HCT116 (cell line): ENCODE measurements at regions not wholly inside any gene's neighbourhood (a gene's known extent, or its start where the extent isn't known, plus 50 kb on each side); places are given as distances from the start of the nearest gene placed in this dataset.

Experiments used
- ATAC-seq: fragments of 200-7000 bp; cut with Tn5 transposase; 2 replicates; pipeline ENCODE4 v1.9.1; 2020; ENCODE audit warnings: mild to moderate bottlenecking, moderate library complexity
- BruUV-seq: library from RNA; stranded (reverse); fragments of 400-500 nt; replicated peaks from 2 replicates; lab custom pipeline; 2021; lab: Mats Ljungman, UMichigan
- CTCF ChIA-PET: fragments of 300-600 bp; sonication (Branson Sonifier 250); formaldehyde crosslinking; loops from one replicate; lab custom pipeline; 2021; ENCODE audit warnings: antibody characterized with exemption; lab: Charles Lee
- POLR2A ChIA-PET: fragments of 300-600, 350-600 bp; sonication (Branson Sonifier 250); formaldehyde crosslinking; loops from one replicate; lab custom pipeline; 2021; ENCODE audit warnings: antibody characterized with exemption; lab: Charles Lee
- RAD21 ChIA-PET, 2 experiments: fragments of 300-600 bp; sonication (Branson Sonifier 250); formaldehyde crosslinking; loops; one replicate each; lab custom pipeline; 2023; ENCODE audit warnings: low total read pairs in 2 of 2; ENCODE audit not compliant: uncharacterized antibody in 2 of 2, unreplicated experiment in 2 of 2, low non-redundant PET in 1 of 2; lab: Charles Lee
- DNase-seq: peaks from one replicate; pipeline ENCODE4 v3.0.0-alpha.2; 2010; ENCODE audit warnings: low read depth, low spot score
- H2AFZ ChIP-seq: fragments of 200-600 bp; shearing (Covaris generic), sonication (generic); 2 replicates; pipeline ENCODE4 v1.6.1; 2017; ENCODE audit warnings: low read depth, mixed run types, mixed read lengths, antibody characterized with exemption, low read length; ENCODE audit not compliant: poor library complexity, severe bottlenecking
- H3K27ac ChIP-seq: 2 replicates; pipeline ENCODE4 v1.5.1; 2012; ENCODE audit warnings: low read depth, low read length
- H3K27me3 ChIP-seq: fragments of 200-600 bp; sonication (generic); 2 replicates; pipeline ENCODE4 v1.6.1; 2016; ENCODE audit warnings: mixed run types, low read length, mixed read lengths; ENCODE audit not compliant: insufficient read depth
- H3K36me3 ChIP-seq, 2 experiments: fragments of 200-500 bp in 1 of 2; fragments of 200-600 bp in 1 of 2; sonication (Bioruptor generic) in 1 of 2; sonication (generic) in 1 of 2; 2 replicates each; pipeline versions ENCODE4 v1.5.1 to v1.6.1; 2014 to 2016; ENCODE audit warnings: low read length in 2 of 2, inconsistent platforms in 1 of 2, mixed read lengths in 1 of 2, mixed run types in 1 of 2; ENCODE audit not compliant: insufficient read depth in 2 of 2, control insufficient read depth in 1 of 2
- H3K4me1 ChIP-seq, 2 experiments: fragments of 200-600 bp in 1 of 2; sonication (generic) in 1 of 2; 2 replicates each; pipeline versions ENCODE4 v1.5.1 to v1.6.1; 2012 to 2017; ENCODE audit warnings: low read length in 2 of 2, inconsistent platforms in 1 of 2, mild to moderate bottlenecking in 1 of 2, mixed read lengths in 1 of 2, mixed run types in 1 of 2, moderate library complexity in 1 of 2; ENCODE audit not compliant: insufficient read depth in 2 of 2, control insufficient read depth in 1 of 2
- H3K4me2 ChIP-seq: fragments of 200-600 bp; sonication (generic); 2 replicates; pipeline ENCODE4 v1.6.1; 2017; ENCODE audit warnings: mixed run types, low read length, mixed read lengths
- H3K4me3 ChIP-seq, 2 experiments: fragments of 200-600 bp in 1 of 2; sonication (generic) in 1 of 2; replicated peaks in 1 of 2; 2 replicates each; pipeline ENCODE4 v1.5.1; 2011 to 2016; ENCODE audit warnings: low read length in 2 of 2, control low read depth in 1 of 2, low read depth in 1 of 2, mild to moderate bottlenecking in 1 of 2, mixed read lengths in 1 of 2, mixed run types in 1 of 2
- H3K79me2 ChIP-seq: fragments of 200-600 bp; sonication (generic); 2 replicates; pipeline ENCODE4 v1.6.1; 2017; ENCODE audit warnings: mild to moderate bottlenecking, mixed run types, low read length, moderate library complexity, mixed read lengths; ENCODE audit not compliant: insufficient read depth
- H3K9ac ChIP-seq: fragments of 200-600 bp; sonication (generic); 2 replicates; pipeline ENCODE4 v1.6.1; 2016; ENCODE audit warnings: low read length, mixed read lengths
- H3K9me2 ChIP-seq: fragments of 200-600 bp; sonication (generic), shearing (Covaris generic); 2 replicates; pipeline ENCODE4 v1.6.1; 2017; ENCODE audit warnings: mixed run types, mild to moderate bottlenecking, moderate library complexity; ENCODE audit not compliant: insufficient read depth
- H3K9me3 ChIP-seq, 2 experiments: fragments of 200-500 bp in 1 of 2; fragments of 200-600 bp in 1 of 2; sonication (Bioruptor generic) in 1 of 2; sonication (generic) in 1 of 2; 2 replicates each; pipeline ENCODE4 v1.6.1; 2014 to 2017; ENCODE audit warnings: low read length in 2 of 2, mixed read lengths in 2 of 2, inconsistent platforms in 1 of 2, low read depth in 1 of 2, mild to moderate bottlenecking in 1 of 2, mixed run types in 1 of 2, moderate library complexity in 1 of 2; ENCODE audit not compliant: control insufficient read depth in 1 of 2, insufficient read depth in 1 of 2
- H4K20me1 ChIP-seq: fragments of 200-600 bp; sonication (generic), shearing (Covaris generic); 2 replicates; pipeline ENCODE4 v1.6.1; 2017; ENCODE audit warnings: mixed run types, mild to moderate bottlenecking, moderate library complexity; ENCODE audit not compliant: insufficient read depth
- CBX3 ChIP-seq: IDR thresholded peaks from 2 replicates; pipeline ENCODE4 v1.6.1; 2012; ENCODE audit warnings: low read depth
- EGR1 ChIP-seq: IDR thresholded peaks from 2 replicates; pipeline ENCODE4 v1.6.1; 2012; ENCODE audit warnings: low read depth
- EZH2phosphoT487 ChIP-seq: fragments of 200-600 bp; IDR thresholded peaks from 2 replicates; pipeline ENCODE4 v1.6.1; 2018; ENCODE audit warnings: antibody characterized with exemption, borderline replicate concordance
- FOSL1 ChIP-seq: IDR thresholded peaks from 2 replicates; pipeline ENCODE4 v1.6.1; 2012; ENCODE audit warnings: low read depth
- JUND ChIP-seq: IDR thresholded peaks from 2 replicates; pipeline ENCODE4 v1.6.1; 2012
- POLR2AphosphoS5 ChIP-seq: IDR thresholded peaks from 2 replicates; pipeline ENCODE4 v1.6.1; 2011; ENCODE audit warnings: mild to moderate bottlenecking, low read depth, low read length, moderate library complexity
- SP1 ChIP-seq: IDR thresholded peaks from 2 replicates; pipeline ENCODE4 v1.6.1; 2012; ENCODE audit warnings: low read depth
- SRF ChIP-seq: IDR thresholded peaks from 2 replicates; pipeline ENCODE4 v1.6.1; 2012; ENCODE audit warnings: low read depth
- TCF7L2 ChIP-seq: IDR thresholded peaks from 2 replicates; pipeline ENCODE4 v1.7.0; 2011; ENCODE audit warnings: borderline replicate concordance, inconsistent platforms; ENCODE audit not compliant: insufficient read depth, insufficient read length; ENCODE audit errors: extremely low read depth
- ZFX ChIP-seq: fragments of 450-650 bp; IDR thresholded peaks from 2 replicates; pipeline ENCODE4 v1.6.1; 2017
- ZNF274 ChIP-seq: fragments of 200-500 bp; sonication (Bioruptor generic); IDR thresholded peaks from 2 replicates; pipeline ENCODE4 v1.6.1; 2014; ENCODE audit warnings: mild to moderate bottlenecking, low read depth, low read length, inconsistent platforms
- intact Hi-C: fragments of 100-400 bp; cut with micrococcal nuclease; formaldehyde crosslinking; loops from 2 replicates; pipeline ENCODE4 v1.10.0; 2022
- TF ChIP-seq, protein P1 (sequence below): IDR thresholded peaks from 2 replicates; pipeline ENCODE4 v1.6.1; 2012

DNA sequence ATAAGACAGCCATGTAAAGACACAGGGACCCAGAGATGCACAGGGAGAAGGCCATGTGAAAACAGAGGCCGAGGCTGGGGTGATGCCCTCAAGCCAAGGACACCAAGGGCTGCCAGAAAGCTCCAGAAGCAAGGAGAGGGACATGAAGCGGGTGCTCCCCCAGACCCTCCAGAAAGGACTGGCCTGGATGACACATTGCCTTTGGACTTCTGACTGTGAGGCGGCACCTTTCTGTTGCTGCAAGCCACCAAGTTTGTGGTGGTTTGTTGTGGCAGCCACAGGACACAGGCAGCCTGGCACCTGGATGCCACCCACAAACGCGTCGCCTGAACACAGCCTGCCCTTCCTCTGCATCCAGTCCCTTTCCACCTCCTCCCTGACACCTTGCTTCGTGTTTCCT is 67.1 kb downstream of the RHOB start:
- Histone ChIP-seq H3K27me3 (no peaks in the 10 kb centered on the region), H3K79me2 (no peaks in the 10 kb centered on the region), H3K4me3 (no peak overlapping the region), H3K9me3 (no peaks in the 10 kb centered on the region), H3K9me2 (no peaks in the 10 kb centered on the region), H3K9ac (peak overlapping the region; percentile 43), H2AFZ (no peak overlapping the region), H4K20me1 (no peaks in the 10 kb centered on the region), H3K36me3 (no peaks in the 10 kb centered on the region), H3K4me1 (peaks cover 24 to 59% of the 10 kb centered on the region in 2 experiments), H3K27ac (no peak overlapping the region), H3K4me2 (peak overlapping the region; percentile 79)
- intact Hi-C loops: no loop called here
- ATAC-seq: no peak
- BruUV-seq: no TSS peak
- ChIA-PET POLR2A (interaction anchor here (0.6 kb wide), 1 partner anchor 76 kb away, joined by 5 read pairs; no protein-coding TSS in a partner anchor), RAD21 (interaction anchor here in 1 of 2 experiments (0.5 kb wide), 1 partner anchor 13 kb away, joined by 3 read pairs; no protein-coding TSS in a partner anchor), CTCF (no interaction called here)
- DNase-seq: no peak
- no peak for TF ChIP-seq SRF

DNA sequence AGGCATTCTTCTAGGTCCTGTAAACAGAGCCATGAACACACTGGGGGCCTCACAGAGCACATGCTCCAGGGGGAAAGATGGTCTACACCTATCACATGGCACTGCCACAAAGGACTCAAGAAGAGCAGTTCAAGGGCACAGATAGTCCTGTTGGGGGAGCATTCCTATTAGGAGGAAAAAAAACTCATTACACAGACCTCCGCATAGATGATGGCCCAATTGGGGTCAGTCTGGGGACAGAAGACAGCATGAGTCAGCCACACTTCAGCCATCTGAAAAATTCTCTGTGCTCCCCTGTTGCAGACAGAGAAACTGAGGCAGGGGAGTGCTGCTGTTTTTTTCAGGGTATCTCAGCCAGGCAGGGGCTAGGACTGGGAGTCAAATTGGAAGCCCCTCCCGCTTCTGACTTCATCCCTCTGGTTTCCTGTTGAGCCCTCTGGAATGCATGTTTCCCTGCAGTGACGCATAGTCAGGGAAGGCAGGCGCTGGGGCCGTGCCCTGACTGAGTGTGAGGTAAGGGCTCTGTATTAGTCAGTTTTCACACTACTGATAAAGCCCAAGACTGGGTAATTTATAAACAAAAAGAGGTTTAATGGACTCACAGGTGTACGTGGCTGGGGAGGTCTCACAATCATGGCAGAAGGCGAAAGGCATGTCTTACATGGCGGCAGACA is 67.9 kb downstream of the RHOB start:
- ChIA-PET RAD21 (no interaction called here), CTCF (no interaction called here), POLR2A (no interaction called here)
- H3K36me3 ChIP-seq: no peaks in the 10 kb centered on the region
- no peaks in the 10 kb centered on the region for H3K9me2 ChIP-seq
- H3K4me1 ChIP-seq: peaks cover 20 to 51% of the 10 kb centered on the region in 2 experiments
- TSS peak; percentile 95 for BruUV-seq
- peak overlapping the region; percentile 43 for H3K9ac ChIP-seq
- no peaks in the 10 kb centered on the region for H3K79me2 ChIP-seq
- TF ChIP-seq JUND: peak; percentile 79
- TF ChIP-seq SP1: peak; percentile 79
- TF ChIP-seq ZFX: no peak
- TF ChIP-seq EZH2phosphoT487: no peak
- peak; percentile 84 for TF ChIP-seq FOSL1
- no peak for TF ChIP-seq EGR1
- TF ChIP-seq ZNF274: no peak
- TF ChIP-seq POLR2AphosphoS5: peak; percentile 63
- TF ChIP-seq TCF7L2: no peak
- TF ChIP-seq, protein P1, sequence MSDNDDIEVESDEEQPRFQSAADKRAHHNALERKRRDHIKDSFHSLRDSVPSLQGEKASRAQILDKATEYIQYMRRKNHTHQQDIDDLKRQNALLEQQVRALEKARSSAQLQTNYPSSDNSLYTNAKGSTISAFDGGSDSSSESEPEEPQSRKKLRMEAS: peak; percentile 72
- peak; percentile 69; the same call in 1 of the 2 replicates for TF ChIP-seq CBX3
- intact Hi-C loops: no loop called here
- H3K4me3 ChIP-seq: peak overlapping the region in 1 of 2 experiments; percentile 43; a peak in 2 of 4 replicates
- peak overlapping the region; percentile 10; the same call in 1 of the 2 replicates for H3K27ac ChIP-seq
- H4K20me1 ChIP-seq: no peaks in the 10 kb centered on the region
- ATAC-seq (peak; percentile 75), DNase-seq (peak; percentile 64)
- no peaks in the 10 kb centered on the region for H3K9me3 ChIP-seq
- no peak overlapping the region for H2AFZ ChIP-seq
- peak overlapping the region; percentile 79 for H3K4me2 ChIP-seq
- no peaks in the 10 kb centered on the region for H3K27me3 ChIP-seq
